ENCODE measurements at regions not wholly inside any gene's neighbourhood (a gene's known extent, or its start where the extent isn't known, plus 50 kb on each side); places are given as distances from the start of the nearest gene placed in this dataset.

GRCh38 chr2:134770702-134771101 is 51.9 kb upstream of the TMEM163 start:
- Histone ChIP-seq H3K27ac (ENCODE audit: low read depth, low read length) (no peak overlapping the region), H3K9me3 (ENCODE audit: control insufficient read depth, insufficient read depth, low read depth, low read length) (no peaks in the 10 kb centered on the region), H3K9ac (ENCODE audit: low read length) (no peak overlapping the region), H3K36me3 (ENCODE audit: control insufficient read depth, insufficient read depth, low read length) (no peaks in the 10 kb centered on the region), H3K27me3 (ENCODE audit: control insufficient read depth, insufficient read depth, low read length) (no peaks in the 10 kb centered on the region), H3K4me3 (ENCODE audit: low read depth, low read length) (no peak overlapping the region), H3K4me1 (ENCODE audit: control insufficient read depth, insufficient read depth, low read length) (peaks cover 48% of the 10 kb centered on the region)

GRCh38 chr2:134771313-134771801 is 52.6 kb upstream of the TMEM163 start:
- H3K4me1 ChIP-seq (ENCODE audit: control insufficient read depth, insufficient read depth, low read length): peaks cover 48% of the 10 kb centered on the region
- peak overlapping the region; percentile 15 for H3K9ac ChIP-seq (ENCODE audit: low read length)
- H3K27me3 ChIP-seq (ENCODE audit: control insufficient read depth, insufficient read depth, low read length): no peaks in the 10 kb centered on the region
- no peaks in the 10 kb centered on the region for H3K36me3 ChIP-seq (ENCODE audit: control insufficient read depth, insufficient read depth, low read length)
- no peak overlapping the region for H3K4me3 ChIP-seq (ENCODE audit: low read depth, low read length)
- H3K27ac ChIP-seq (ENCODE audit: low read depth, low read length): no peak overlapping the region
- no peaks in the 10 kb centered on the region for H3K9me3 ChIP-seq (ENCODE audit: control insufficient read depth, insufficient read depth, low read depth, low read length)

GRCh38 chr2:134772493-134773169 is 53.8 kb upstream of the TMEM163 start:
- Histone ChIP-seq H3K9ac (ENCODE audit: low read length) (no peak overlapping the region), H3K9me3 (ENCODE audit: control insufficient read depth, insufficient read depth, low read depth, low read length) (no peaks in the 10 kb centered on the region), H3K4me1 (ENCODE audit: control insufficient read depth, insufficient read depth, low read length) (peaks cover 48% of the 10 kb centered on the region), H3K4me3 (ENCODE audit: low read depth, low read length) (no peak overlapping the region), H3K27me3 (ENCODE audit: control insufficient read depth, insufficient read depth, low read length) (no peaks in the 10 kb centered on the region), H3K36me3 (ENCODE audit: control insufficient read depth, insufficient read depth, low read length) (no peaks in the 10 kb centered on the region), H3K27ac (ENCODE audit: low read depth, low read length) (no peak overlapping the region)

GRCh38 chr2:134773335-134773734 is 54.5 kb upstream of the TMEM163 start:
- no peaks in the 10 kb centered on the region for H3K27me3 ChIP-seq (ENCODE audit: control insufficient read depth, insufficient read depth, low read length)
- no peaks in the 10 kb centered on the region for H3K36me3 ChIP-seq (ENCODE audit: control insufficient read depth, insufficient read depth, low read length)
- no peak overlapping the region for H3K4me3 ChIP-seq (ENCODE audit: low read depth, low read length)
- no peak overlapping the region for H3K9ac ChIP-seq (ENCODE audit: low read length)
- peaks cover 48% of the 10 kb centered on the region for H3K4me1 ChIP-seq (ENCODE audit: control insufficient read depth, insufficient read depth, low read length)
- no peak overlapping the region for H3K27ac ChIP-seq (ENCODE audit: low read depth, low read length)
- H3K9me3 ChIP-seq (ENCODE audit: control insufficient read depth, insufficient read depth, low read depth, low read length): no peaks in the 10 kb centered on the region

GRCh38 chr2:134773759-134774742 is 55.3 kb upstream of the TMEM163 start:
- peak overlapping the region; percentile 30; the same call in 1 of the 2 replicates for H3K27ac ChIP-seq (ENCODE audit: low read depth, low read length)
- H3K4me3 ChIP-seq (ENCODE audit: low read depth, low read length): no peak overlapping the region
- H3K4me1 ChIP-seq (ENCODE audit: control insufficient read depth, insufficient read depth, low read length): peaks cover 48% of the 10 kb centered on the region
- H3K9ac ChIP-seq (ENCODE audit: low read length): peak overlapping the region; percentile 27
- no peaks in the 10 kb centered on the region for H3K36me3 ChIP-seq (ENCODE audit: control insufficient read depth, insufficient read depth, low read length)
- no peaks in the 10 kb centered on the region for H3K9me3 ChIP-seq (ENCODE audit: control insufficient read depth, insufficient read depth, low read depth, low read length)
- H3K27me3 ChIP-seq (ENCODE audit: control insufficient read depth, insufficient read depth, low read length): no peaks in the 10 kb centered on the region

- Histone ChIP-seq H3K9me3 (ENCODE audit: control insufficient read depth, insufficient read depth, low read depth, low read length) (no peaks in the 10 kb centered on the region), H3K4me1 (ENCODE audit: control insufficient read depth, insufficient read depth, low read length) (peaks cover 48% of the 10 kb centered on the region), H3K4me3 (ENCODE audit: low read depth, low read length) (no peak overlapping the region), H3K9ac (ENCODE audit: low read length) (no peak overlapping the region), H3K27ac (ENCODE audit: low read depth, low read length) (no peak overlapping the region), H3K27me3 (ENCODE audit: control insufficient read depth, insufficient read depth, low read length) (no peaks in the 10 kb centered on the region), H3K36me3 (ENCODE audit: control insufficient read depth, insufficient read depth, low read length) (no peaks in the 10 kb centered on the region)
Observed at GRCh38 chr2:134774786-134775641, 56.2 kb upstream of the TMEM163 start.

- Histone ChIP-seq H3K9me3 (ENCODE audit: control insufficient read depth, insufficient read depth, low read depth, low read length) (no peaks in the 10 kb centered on the region), H3K4me1 (ENCODE audit: control insufficient read depth, insufficient read depth, low read length) (peaks cover 35% of the 10 kb centered on the region), H3K27me3 (ENCODE audit: control insufficient read depth, insufficient read depth, low read length) (no peaks in the 10 kb centered on the region), H3K4me3 (ENCODE audit: low read depth, low read length) (no peak overlapping the region), H3K9ac (ENCODE audit: low read length) (no peak overlapping the region), H3K27ac (ENCODE audit: low read depth, low read length) (no peak overlapping the region), H3K36me3 (ENCODE audit: control insufficient read depth, insufficient read depth, low read length) (no peaks in the 10 kb centered on the region)
Observed at GRCh38 chr2:134776836-134777235, 58.0 kb upstream of the TMEM163 start.

- Histone ChIP-seq H3K9me3 (ENCODE audit: control insufficient read depth, insufficient read depth, low read depth, low read length) (no peaks in the 10 kb centered on the region), H3K36me3 (ENCODE audit: control insufficient read depth, insufficient read depth, low read length) (no peaks in the 10 kb centered on the region), H3K9ac (ENCODE audit: low read length) (no peak overlapping the region), H3K27ac (ENCODE audit: low read depth, low read length) (no peak overlapping the region), H3K27me3 (ENCODE audit: control insufficient read depth, insufficient read depth, low read length) (no peaks in the 10 kb centered on the region), H3K4me3 (ENCODE audit: low read depth, low read length) (no peak overlapping the region), H3K4me1 (ENCODE audit: control insufficient read depth, insufficient read depth, low read length) (peaks cover 28% of the 10 kb centered on the region)
Observed at GRCh38 chr2:134777593-134777992, 58.8 kb upstream of the TMEM163 start.

- no peaks in the 10 kb centered on the region for H3K9me3 ChIP-seq (ENCODE audit: control insufficient read depth, insufficient read depth, low read depth, low read length)
Observed at GRCh38 chr2:134778372-134778771, 59.6 kb upstream of the TMEM163 start.

GRCh38 chr2:134780972-134781371 is 57.4 kb upstream of the ACMSD start:
- Histone ChIP-seq H3K9me3 (ENCODE audit: control insufficient read depth, insufficient read depth, low read depth, low read length) (no peaks in the 10 kb centered on the region), H3K4me1 (ENCODE audit: control insufficient read depth, insufficient read depth, low read length) (no peaks in the 10 kb centered on the region), H3K27me3 (ENCODE audit: control insufficient read depth, insufficient read depth, low read length) (no peaks in the 10 kb centered on the region), H3K36me3 (ENCODE audit: control insufficient read depth, insufficient read depth, low read length) (no peaks in the 10 kb centered on the region), H3K9ac (ENCODE audit: low read length) (no peak overlapping the region), H3K27ac (ENCODE audit: low read depth, low read length) (no peak overlapping the region), H3K4me3 (ENCODE audit: low read depth, low read length) (no peak overlapping the region)

More at GRCh38 chr2:134778372-134778771, 59.6 kb upstream of the TMEM163 start:
- no peaks in the 10 kb centered on the region for H3K27me3 ChIP-seq (ENCODE audit: control insufficient read depth, insufficient read depth, low read length)
- peaks cover 20% of the 10 kb centered on the region for H3K4me1 ChIP-seq (ENCODE audit: control insufficient read depth, insufficient read depth, low read length)
- H3K36me3 ChIP-seq (ENCODE audit: control insufficient read depth, insufficient read depth, low read length): no peaks in the 10 kb centered on the region
- H3K9ac ChIP-seq (ENCODE audit: low read length): no peak overlapping the region
- H3K4me3 ChIP-seq (ENCODE audit: low read depth, low read length): no peak overlapping the region
- no peak overlapping the region for H3K27ac ChIP-seq (ENCODE audit: low read depth, low read length)

Measured in HUES6 (cell line).